ENCODE measurements at regions not wholly inside any gene's neighbourhood (a gene's known extent, or its start where the extent isn't known, plus 50 kb on each side); places are given as distances from the start of the nearest gene placed in this dataset.

DNA sequence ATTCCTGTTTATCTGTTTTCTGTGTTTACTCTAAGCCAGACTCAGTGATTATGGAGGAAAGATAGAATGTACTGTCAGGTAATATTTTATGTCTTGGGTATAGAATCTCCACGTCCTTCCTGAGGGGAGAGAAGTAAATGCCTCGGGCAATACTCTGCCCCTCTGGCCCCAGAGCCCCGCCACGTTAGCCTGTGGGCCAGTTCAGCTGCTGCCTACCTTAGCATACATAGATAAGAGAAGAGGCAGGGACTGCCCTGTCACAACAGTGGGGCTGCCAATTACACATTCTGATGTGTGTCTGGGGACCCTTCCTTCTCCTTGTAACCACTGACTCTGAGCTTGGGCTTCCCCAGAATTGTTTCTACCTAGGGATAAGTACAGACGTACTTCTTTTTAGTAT lies 347.7 kb upstream of the ATP11B start:
- H3K9me3 ChIP-seq (ENCODE audit: control insufficient read depth, insufficient read depth, low read depth, low read length): no peaks in the 10 kb centered on the region
- ATAC-seq (no peak), DNase-seq (ENCODE audit: low read depth, low spot score) (no peak)
- H3K27me3 ChIP-seq (ENCODE audit: control insufficient read depth, insufficient read depth, low read length): no peaks in the 10 kb centered on the region
- H3K4me1 ChIP-seq (ENCODE audit: control insufficient read depth, insufficient read depth, low read length): no peaks in the 10 kb centered on the region
- in situ Hi-C loops (cut with HindIII; ENCODE audit: low pct_unique_long_range_greater_than_20kb, low sequenced_read_pairs) (no loop called here), intact Hi-C loops (cut with micrococcal nuclease; ENCODE audit: unreplicated experiment) (no loop called here)
- CTCF ChIA-PET: no interaction called here
- H3K27ac ChIP-seq (ENCODE audit: low read length): no peak overlapping the region
- TF ChIP-seq, protein P1, sequence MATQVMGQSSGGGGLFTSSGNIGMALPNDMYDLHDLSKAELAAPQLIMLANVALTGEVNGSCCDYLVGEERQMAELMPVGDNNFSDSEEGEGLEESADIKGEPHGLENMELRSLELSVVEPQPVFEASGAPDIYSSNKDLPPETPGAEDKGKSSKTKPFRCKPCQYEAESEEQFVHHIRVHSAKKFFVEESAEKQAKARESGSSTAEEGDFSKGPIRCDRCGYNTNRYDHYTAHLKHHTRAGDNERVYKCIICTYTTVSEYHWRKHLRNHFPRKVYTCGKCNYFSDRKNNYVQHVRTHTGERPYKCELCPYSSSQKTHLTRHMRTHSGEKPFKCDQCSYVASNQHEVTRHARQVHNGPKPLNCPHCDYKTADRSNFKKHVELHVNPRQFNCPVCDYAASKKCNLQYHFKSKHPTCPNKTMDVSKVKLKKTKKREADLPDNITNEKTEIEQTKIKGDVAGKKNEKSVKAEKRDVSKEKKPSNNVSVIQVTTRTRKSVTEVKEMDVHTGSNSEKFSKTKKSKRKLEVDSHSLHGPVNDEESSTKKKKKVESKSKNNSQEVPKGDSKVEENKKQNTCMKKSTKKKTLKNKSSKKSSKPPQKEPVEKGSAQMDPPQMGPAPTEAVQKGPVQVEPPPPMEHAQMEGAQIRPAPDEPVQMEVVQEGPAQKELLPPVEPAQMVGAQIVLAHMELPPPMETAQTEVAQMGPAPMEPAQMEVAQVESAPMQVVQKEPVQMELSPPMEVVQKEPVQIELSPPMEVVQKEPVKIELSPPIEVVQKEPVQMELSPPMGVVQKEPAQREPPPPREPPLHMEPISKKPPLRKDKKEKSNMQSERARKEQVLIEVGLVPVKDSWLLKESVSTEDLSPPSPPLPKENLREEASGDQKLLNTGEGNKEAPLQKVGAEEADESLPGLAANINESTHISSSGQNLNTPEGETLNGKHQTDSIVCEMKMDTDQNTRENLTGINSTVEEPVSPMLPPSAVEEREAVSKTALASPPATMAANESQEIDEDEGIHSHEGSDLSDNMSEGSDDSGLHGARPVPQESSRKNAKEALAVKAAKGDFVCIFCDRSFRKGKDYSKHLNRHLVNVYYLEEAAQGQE (IDR thresholded peaks at IDR 0.05; ENCODE audit: insufficient read depth in 1 of 2, low read depth in 2 of 2, low read length in 1 of 2): no peak
- TF ChIP-seq SIN3A (IDR thresholded peaks at IDR 0.05; ENCODE audit: borderline replicate concordance, insufficient read depth, low read depth, low read length): no peak
- TF ChIP-seq TCF7L2 (IDR thresholded peaks at IDR 0.05; ENCODE audit: low read depth, low read length): no peak
- TF ChIP-seq, protein P2, sequence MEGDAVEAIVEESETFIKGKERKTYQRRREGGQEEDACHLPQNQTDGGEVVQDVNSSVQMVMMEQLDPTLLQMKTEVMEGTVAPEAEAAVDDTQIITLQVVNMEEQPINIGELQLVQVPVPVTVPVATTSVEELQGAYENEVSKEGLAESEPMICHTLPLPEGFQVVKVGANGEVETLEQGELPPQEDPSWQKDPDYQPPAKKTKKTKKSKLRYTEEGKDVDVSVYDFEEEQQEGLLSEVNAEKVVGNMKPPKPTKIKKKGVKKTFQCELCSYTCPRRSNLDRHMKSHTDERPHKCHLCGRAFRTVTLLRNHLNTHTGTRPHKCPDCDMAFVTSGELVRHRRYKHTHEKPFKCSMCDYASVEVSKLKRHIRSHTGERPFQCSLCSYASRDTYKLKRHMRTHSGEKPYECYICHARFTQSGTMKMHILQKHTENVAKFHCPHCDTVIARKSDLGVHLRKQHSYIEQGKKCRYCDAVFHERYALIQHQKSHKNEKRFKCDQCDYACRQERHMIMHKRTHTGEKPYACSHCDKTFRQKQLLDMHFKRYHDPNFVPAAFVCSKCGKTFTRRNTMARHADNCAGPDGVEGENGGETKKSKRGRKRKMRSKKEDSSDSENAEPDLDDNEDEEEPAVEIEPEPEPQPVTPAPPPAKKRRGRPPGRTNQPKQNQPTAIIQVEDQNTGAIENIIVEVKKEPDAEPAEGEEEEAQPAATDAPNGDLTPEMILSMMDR (IDR thresholded peaks at IDR 0.05): no peak
- no peak for TF ChIP-seq POLR2AphosphoS5 (IDR thresholded peaks at IDR 0.05; ENCODE audit: low read depth, low read length)
- BruUV-seq (replicated peaks): no TSS peak
- POLR2A ChIA-PET: no interaction called here
- H3K4me3 ChIP-seq (ENCODE audit: low read depth in 2 of 2, low read length in 2 of 2): no peak overlapping the region
- no peaks in the 10 kb centered on the region for H3K36me3 ChIP-seq (ENCODE audit: control insufficient read depth, insufficient read depth, low read length)

DNA sequence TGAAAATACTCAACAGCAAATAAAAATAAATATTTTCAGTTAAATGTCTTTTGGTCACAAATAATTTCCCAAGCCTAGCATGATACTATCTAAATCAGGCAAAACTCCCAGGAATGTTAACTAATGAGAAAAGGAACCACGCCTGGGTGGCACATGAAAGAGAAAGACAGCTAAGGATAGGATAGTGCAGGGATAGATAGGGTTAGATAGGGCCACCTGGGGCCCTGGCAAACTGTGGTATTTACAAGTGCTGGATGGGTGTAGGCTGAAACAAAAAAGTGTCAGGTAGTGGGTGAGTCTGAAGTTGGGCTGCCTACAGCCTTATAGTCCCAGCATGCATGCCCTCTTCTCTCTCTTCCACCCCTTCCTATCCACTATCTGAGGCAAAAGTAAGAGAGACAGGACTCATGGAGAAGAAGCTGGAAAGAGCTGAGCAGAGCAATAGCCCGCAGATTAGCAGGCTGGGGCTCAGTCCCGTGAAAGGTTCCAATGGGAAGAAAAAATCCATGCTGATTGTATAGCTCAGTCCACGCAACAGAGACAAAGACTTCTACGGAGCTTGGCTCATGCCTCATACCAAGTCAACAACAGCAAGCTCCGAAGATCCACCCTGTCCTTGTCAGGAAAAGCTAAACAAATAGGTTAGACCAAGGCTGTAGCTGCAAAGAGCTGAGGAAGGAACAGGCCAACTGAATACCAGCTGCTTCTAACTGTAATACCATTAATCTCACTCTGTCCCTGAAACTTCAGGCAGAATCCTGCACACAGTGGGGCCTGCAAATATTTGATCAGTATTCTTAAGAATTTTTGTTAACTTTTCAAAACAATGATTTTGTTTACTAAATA lies 342.1 kb upstream of the ATP11B start:
- POLR2A ChIA-PET: interaction anchor here (0.6 kb wide), 1 partner anchor 214 kb away, joined by 6 read pairs; no protein-coding TSS in a partner anchor
- no peak overlapping the region for H3K27ac ChIP-seq (ENCODE audit: low read length)
- CTCF ChIA-PET: no interaction called here

More for the DNA sequence above, 342.1 kb upstream of the ATP11B start:
- in situ Hi-C loops (cut with HindIII; ENCODE audit: low pct_unique_long_range_greater_than_20kb, low sequenced_read_pairs): no loop called here
- Histone ChIP-seq H3K4me3 (ENCODE audit: low read depth in 2 of 2, low read length in 2 of 2) (no peak overlapping the region), H3K27me3 (ENCODE audit: control insufficient read depth, insufficient read depth, low read length) (no peaks in the 10 kb centered on the region), H3K36me3 (ENCODE audit: control insufficient read depth, insufficient read depth, low read length) (no peaks in the 10 kb centered on the region), H3K4me1 (ENCODE audit: control insufficient read depth, insufficient read depth, low read length) (no peaks in the 10 kb centered on the region), H3K9me3 (ENCODE audit: control insufficient read depth, insufficient read depth, low read depth, low read length) (no peaks in the 10 kb centered on the region)
- DNase-seq (ENCODE audit: low read depth, low spot score) (no peak), ATAC-seq (peak; percentile 45; the same call in 1 of the 2 replicates)
- TF ChIP-seq, protein P1 (IDR thresholded peaks at IDR 0.05; ENCODE audit: insufficient read depth in 1 of 2, low read depth in 2 of 2, low read length in 1 of 2): no peak
- no peak for TF ChIP-seq TCF7L2 (IDR thresholded peaks at IDR 0.05; ENCODE audit: low read depth, low read length)
- no peak for TF ChIP-seq POLR2AphosphoS5 (IDR thresholded peaks at IDR 0.05; ENCODE audit: low read depth, low read length)
- TF ChIP-seq SIN3A (IDR thresholded peaks at IDR 0.05; ENCODE audit: borderline replicate concordance, insufficient read depth, low read depth, low read length): no peak
- TF ChIP-seq, protein P2 (IDR thresholded peaks at IDR 0.05): no peak
- BruUV-seq (replicated peaks): no TSS peak
- intact Hi-C loops (cut with micrococcal nuclease; ENCODE audit: unreplicated experiment): no loop called here

Measured in Panc1 (cell line).